Right renal cortex interstitium (tissue), 3 donors: ENCODE measurements at regions not wholly inside any gene's neighbourhood (a gene's known extent, or its start where the extent isn't known, plus 50 kb on each side); places are given as distances from the start of the nearest gene placed in this dataset.
A peak's percentile ranks its signal among the peaks of the same experiment; 100 is the strongest.

Experiments
- DNase-seq, 3 donors: peaks; one replicate each; pipeline ENCODE4 v3.0.0-alpha.2; 2013; ENCODE audit warnings: low read depth in 3 of 3, low spot score in 2 of 3

DNA sequence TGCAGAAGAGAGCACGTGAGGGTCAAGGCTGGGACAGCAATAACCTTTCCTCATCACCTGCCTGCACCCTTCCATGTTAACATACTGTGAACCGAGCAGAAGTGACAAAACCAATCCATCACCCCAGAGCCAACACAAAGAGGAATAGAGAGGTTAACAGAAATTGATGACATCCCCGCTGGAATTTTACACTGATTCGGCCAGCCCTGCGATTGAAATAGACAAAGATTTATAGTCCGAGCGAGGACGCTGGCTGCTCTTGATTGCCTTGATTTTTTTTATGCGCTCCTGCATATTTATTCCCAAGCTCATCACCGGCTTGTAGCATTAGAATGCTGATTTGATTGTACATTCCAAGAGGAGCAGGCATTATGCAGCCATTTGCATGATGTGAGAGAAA lies 729.7 kb downstream of the BCL11B start:
- DNase-seq: no peak

DNA sequence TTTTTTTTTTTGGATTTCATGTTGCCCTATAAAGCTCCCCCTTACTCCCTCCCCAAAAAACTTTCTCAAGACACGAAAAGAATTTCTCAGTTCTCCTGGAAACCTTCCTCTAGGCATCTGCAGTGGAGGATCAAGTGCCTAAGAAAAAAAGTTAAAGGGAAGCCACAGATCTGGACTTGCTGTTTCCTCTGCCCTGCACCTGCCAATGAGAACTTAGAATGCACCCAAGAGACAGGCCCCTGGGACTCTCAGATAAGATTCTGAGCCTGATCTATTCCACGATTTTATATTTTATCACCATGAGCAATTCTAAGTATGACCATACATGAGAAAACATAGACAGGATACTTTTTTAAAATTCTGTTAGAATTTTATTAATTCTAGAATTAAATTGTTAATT lies 728.9 kb downstream of the BCL11B start:
- DNase-seq: no peak

DNA sequence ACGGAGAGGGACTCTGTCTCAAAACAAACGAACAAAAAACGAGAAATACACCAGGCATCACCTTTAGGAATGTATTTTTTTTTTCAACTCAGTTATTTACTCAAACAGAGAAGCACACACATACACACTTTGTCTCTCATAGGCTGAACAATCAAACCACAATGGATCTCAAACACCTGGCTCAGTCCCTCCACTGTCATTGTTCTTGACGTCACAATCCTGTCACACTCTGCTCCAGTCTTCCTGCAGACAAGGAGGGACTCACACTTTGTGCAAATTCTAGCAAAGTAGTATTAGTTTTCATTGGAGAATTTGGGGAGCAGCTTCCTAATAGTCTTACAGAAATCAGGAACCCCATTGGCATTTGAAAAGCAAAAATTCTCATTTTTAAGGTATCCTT lies 727.8 kb downstream of the BCL11B start:
- no peak for DNase-seq

DNA sequence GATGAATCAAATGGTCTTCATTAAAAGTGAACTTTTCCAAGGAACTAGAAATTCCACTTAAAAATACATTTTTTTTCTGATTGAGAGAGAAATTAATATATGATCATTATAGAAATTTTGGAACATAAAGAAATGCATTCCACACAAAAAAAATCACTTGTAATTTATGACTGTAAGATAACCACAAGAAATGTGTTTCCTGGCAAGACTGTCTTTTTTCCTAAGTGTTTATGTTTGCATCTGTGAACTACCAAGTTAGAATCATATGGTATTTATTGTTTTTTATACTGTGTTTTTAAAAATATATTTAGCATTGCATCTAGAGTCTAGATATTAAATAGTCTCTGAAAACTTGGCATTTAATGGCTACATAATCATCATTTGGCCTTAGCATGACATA lies 726.8 kb downstream of the BCL11B start:
- no peak for DNase-seq

GRCh38 chr14:98548071-98548686 lies 723.8 kb downstream of the BCL11B start:
- DNase-seq: no peak

- no peak for DNase-seq
Observed at GRCh38 chr14:98551028-98551427, 721.0 kb downstream of the BCL11B start.

DNA sequence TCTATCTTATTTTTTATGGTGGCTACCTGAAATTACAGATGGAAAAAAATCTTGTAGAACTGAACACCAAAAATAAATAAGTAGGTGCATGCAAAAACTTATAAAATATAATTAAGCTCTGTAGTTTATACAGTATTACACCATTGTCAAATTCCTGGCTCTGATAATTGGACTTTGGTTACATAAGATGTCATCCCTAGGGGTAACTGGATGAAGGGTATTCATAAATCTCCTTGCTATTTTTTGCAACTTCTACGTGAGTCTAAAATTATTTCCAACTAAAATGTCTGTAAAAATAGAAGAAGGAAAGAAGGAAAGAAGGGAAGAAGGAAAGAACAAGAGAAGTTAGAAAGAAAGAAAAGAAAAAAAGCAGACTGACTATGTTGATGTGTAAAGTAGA lies 716.6 kb downstream of the BCL11B start:
- no peak for DNase-seq

GRCh38 chr14:98564006-98564405 lies 708.0 kb downstream of the BCL11B start:
- DNase-seq: no peak

DNA sequence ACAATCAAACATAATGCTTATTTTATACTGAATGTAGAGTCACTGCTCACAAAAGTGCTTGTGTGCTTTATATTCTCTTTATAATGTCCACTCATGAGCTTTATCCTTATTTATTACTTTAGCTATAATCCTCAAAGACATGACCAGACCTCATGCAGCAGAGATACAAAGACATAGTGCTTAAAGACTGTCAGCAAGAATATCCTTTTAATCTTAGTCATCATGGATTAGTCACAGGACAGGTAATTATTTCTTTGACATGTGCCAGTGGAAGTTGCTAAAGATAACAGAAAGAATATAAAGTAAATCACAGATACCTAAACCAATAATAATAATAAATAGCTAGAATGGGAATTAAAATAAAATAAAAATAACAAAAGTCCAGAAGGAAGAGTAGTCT lies 707.5 kb downstream of the BCL11B start:
- no peak for DNase-seq

GRCh38 chr14:98571104-98571503 lies 700.9 kb downstream of the BCL11B start:
- no peak for DNase-seq

- DNase-seq: no peak
Observed at GRCh38 chr14:98573082-98573481, 698.9 kb downstream of the BCL11B start.

- DNase-seq: no peak
Observed at GRCh38 chr14:98576463-98576862, 695.5 kb downstream of the BCL11B start.

GRCh38 chr14:98578204-98578603 lies 693.8 kb downstream of the BCL11B start:
- DNase-seq: no peak

DNA sequence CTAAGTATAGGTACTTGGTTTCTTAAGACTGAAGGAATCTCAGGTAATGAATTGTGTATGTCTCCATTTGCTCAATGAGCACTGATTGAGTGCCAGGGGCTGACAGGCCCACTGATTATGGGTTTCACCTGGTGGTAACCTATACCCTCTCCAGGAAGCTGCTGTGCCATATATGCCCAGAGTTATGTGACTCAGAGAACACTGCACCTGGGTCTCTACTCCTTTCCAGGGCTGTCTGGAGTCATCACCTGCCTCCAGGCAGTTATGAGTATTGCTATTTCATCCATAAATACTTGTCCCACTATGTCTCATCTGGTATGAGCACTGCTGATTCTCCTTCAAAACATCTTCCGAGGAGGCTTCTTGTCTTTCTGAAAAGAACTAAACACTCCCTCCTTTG lies 692.9 kb downstream of the BCL11B start:
- DNase-seq: no peak

GRCh38 chr14:98580131-98580678 lies 691.8 kb downstream of the BCL11B start:
- DNase-seq: peak in 2 of 3 donors; percentile 23 to 51

DNA sequence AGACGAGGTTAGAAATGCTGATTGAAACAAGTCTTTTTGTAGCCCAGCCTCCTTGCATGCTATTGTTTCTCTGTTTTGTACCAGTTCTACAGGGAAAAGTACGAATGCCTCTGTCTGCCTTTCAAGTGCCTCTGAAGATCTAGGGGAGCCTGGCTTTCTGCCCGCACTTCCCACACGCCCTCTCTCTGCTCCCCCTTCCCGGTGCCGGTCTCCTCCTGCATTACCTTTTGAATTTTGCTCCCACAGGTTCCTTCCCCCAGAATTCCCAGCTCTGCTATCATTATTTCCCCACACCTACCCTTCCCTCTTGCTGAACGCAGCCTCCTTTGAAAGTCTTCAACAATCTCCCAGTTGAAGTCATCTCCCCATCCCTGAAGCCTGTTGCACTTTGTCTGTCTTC lies 689.7 kb downstream of the BCL11B start:
- no peak for DNase-seq

GRCh38 chr14:98591161-98591560 lies 680.8 kb downstream of the BCL11B start:
- no peak for DNase-seq

- no peak for DNase-seq
Observed at GRCh38 chr14:98592611-98593170, 679.3 kb downstream of the BCL11B start.

DNA sequence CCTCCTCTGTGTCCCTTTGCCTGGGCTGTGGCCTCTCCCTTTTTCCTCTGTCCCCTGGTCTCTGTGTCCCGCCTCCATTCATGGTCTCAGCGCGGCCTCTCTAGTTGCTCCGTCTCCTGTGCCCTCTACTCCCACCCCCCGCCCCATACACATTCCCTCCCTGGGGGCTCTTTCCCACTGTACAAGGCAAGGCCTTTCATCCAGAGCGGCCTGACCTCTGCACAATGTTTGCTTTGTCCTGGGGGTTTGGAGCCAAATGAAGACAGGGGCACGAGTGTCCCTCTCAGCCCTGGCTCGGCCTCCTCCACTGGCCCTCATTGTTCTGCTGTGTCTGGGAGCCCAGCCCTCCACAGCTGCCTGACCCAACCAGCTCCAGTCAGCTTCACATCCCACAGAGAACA lies 678.6 kb downstream of the BCL11B start:
- DNase-seq: no peak

DNA sequence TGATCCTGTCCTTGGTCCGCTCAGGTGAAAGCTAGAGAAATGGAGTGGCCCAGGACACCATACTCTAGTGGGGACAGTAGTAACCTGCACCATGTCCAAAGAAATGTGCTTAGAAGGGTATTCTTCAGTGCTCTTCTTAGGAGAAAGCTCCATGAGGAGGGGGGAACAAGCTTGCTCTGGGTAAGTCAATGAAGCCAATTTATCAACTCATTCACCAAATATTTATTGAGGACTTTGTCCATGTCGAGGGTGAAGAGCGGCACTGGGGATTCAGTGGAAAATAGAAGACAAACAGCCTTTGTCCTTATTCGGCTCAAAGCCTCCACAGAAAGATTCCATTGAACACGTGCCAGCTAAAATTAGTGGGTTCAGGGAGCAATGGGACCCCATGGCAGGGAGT lies 677.8 kb downstream of the BCL11B start:
- DNase-seq: no peak

DNA sequence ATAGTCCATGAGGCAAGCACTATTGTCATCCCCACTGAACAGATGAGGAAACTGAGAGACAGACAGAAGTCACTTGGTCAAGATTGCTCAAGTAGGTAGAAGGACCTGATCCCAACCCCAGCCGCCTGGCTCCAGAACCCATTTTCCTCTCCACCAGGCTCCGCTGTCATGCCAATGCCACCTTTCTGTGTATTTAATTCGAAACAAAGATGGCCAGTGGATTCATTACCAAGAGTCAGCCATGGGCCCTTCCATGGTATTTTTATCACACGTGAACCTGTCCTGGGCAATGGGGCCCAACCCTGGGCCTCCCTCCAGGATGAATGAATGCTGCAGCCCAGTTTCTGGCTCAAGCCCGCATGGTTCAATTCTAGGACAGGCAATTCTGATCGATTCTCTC lies 673.4 kb downstream of the BCL11B start:
- DNase-seq: no peak

- no peak for DNase-seq
Observed at GRCh38 chr14:98599082-98599481, 672.9 kb downstream of the BCL11B start.

- DNase-seq: no peak
Observed at GRCh38 chr14:98602983-98603382, 669.0 kb downstream of the BCL11B start.
